ENCODE measurements at regions not wholly inside any gene's neighbourhood (a gene's known extent, or its start where the extent isn't known, plus 50 kb on each side); places are given as distances from the start of the nearest gene placed in this dataset.

DNA sequence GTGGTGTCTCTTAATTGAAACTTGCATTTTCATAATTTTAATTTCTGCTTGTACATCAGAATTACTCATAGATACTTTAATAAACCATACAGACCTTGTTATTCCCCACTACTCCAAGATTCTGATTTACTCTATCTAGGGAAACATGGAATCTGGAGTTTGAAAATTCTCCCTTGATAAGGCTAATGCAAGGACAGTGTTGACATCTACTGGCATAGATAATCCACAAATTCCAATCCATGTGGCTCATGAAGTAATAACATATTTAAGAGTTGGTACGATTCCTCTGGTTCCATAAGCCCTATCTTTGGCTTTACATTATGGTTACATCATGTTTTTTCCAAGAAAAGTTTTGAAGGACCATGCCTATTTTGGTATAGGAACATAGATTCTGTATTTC is 759.2 kb downstream of the TLR4 start:
- TF ChIP-seq, protein P1, sequence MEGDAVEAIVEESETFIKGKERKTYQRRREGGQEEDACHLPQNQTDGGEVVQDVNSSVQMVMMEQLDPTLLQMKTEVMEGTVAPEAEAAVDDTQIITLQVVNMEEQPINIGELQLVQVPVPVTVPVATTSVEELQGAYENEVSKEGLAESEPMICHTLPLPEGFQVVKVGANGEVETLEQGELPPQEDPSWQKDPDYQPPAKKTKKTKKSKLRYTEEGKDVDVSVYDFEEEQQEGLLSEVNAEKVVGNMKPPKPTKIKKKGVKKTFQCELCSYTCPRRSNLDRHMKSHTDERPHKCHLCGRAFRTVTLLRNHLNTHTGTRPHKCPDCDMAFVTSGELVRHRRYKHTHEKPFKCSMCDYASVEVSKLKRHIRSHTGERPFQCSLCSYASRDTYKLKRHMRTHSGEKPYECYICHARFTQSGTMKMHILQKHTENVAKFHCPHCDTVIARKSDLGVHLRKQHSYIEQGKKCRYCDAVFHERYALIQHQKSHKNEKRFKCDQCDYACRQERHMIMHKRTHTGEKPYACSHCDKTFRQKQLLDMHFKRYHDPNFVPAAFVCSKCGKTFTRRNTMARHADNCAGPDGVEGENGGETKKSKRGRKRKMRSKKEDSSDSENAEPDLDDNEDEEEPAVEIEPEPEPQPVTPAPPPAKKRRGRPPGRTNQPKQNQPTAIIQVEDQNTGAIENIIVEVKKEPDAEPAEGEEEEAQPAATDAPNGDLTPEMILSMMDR (conservative IDR thresholded peaks at IDR 0.05; ENCODE audit: low read depth in 2 of 2) = no peak
- TF ChIP-seq EZH2phosphoT487 (IDR thresholded peaks at IDR 0.05; ENCODE audit: unreplicated experiment) (no peak), EZH2 (IDR thresholded peaks at IDR 0.05; ENCODE audit: low read depth, unreplicated experiment) (no peak), CREB1 (CRISPR knock-in tag; IDR thresholded peaks at IDR 0.05; ENCODE audit: low read depth) (no peak), POLR2AphosphoS5 (IDR thresholded peaks at IDR 0.05; ENCODE audit: low read depth) (no peak), JUNB (IDR thresholded peaks at IDR 0.05; ENCODE audit: unreplicated experiment) (no peak), REST (IDR thresholded peaks at IDR 0.05; ENCODE audit: unreplicated experiment) (no peak), ZNF331 (CRISPR knock-in tag; IDR thresholded peaks at IDR 0.05; ENCODE audit: low read depth) (no peak), NANOG (IDR thresholded peaks at IDR 0.05; ENCODE audit: borderline replicate concordance) (no peak), STAT1 (IDR thresholded peaks at IDR 0.05; ENCODE audit: unreplicated experiment) (no peak)
- TF ChIP-seq, protein P2, sequence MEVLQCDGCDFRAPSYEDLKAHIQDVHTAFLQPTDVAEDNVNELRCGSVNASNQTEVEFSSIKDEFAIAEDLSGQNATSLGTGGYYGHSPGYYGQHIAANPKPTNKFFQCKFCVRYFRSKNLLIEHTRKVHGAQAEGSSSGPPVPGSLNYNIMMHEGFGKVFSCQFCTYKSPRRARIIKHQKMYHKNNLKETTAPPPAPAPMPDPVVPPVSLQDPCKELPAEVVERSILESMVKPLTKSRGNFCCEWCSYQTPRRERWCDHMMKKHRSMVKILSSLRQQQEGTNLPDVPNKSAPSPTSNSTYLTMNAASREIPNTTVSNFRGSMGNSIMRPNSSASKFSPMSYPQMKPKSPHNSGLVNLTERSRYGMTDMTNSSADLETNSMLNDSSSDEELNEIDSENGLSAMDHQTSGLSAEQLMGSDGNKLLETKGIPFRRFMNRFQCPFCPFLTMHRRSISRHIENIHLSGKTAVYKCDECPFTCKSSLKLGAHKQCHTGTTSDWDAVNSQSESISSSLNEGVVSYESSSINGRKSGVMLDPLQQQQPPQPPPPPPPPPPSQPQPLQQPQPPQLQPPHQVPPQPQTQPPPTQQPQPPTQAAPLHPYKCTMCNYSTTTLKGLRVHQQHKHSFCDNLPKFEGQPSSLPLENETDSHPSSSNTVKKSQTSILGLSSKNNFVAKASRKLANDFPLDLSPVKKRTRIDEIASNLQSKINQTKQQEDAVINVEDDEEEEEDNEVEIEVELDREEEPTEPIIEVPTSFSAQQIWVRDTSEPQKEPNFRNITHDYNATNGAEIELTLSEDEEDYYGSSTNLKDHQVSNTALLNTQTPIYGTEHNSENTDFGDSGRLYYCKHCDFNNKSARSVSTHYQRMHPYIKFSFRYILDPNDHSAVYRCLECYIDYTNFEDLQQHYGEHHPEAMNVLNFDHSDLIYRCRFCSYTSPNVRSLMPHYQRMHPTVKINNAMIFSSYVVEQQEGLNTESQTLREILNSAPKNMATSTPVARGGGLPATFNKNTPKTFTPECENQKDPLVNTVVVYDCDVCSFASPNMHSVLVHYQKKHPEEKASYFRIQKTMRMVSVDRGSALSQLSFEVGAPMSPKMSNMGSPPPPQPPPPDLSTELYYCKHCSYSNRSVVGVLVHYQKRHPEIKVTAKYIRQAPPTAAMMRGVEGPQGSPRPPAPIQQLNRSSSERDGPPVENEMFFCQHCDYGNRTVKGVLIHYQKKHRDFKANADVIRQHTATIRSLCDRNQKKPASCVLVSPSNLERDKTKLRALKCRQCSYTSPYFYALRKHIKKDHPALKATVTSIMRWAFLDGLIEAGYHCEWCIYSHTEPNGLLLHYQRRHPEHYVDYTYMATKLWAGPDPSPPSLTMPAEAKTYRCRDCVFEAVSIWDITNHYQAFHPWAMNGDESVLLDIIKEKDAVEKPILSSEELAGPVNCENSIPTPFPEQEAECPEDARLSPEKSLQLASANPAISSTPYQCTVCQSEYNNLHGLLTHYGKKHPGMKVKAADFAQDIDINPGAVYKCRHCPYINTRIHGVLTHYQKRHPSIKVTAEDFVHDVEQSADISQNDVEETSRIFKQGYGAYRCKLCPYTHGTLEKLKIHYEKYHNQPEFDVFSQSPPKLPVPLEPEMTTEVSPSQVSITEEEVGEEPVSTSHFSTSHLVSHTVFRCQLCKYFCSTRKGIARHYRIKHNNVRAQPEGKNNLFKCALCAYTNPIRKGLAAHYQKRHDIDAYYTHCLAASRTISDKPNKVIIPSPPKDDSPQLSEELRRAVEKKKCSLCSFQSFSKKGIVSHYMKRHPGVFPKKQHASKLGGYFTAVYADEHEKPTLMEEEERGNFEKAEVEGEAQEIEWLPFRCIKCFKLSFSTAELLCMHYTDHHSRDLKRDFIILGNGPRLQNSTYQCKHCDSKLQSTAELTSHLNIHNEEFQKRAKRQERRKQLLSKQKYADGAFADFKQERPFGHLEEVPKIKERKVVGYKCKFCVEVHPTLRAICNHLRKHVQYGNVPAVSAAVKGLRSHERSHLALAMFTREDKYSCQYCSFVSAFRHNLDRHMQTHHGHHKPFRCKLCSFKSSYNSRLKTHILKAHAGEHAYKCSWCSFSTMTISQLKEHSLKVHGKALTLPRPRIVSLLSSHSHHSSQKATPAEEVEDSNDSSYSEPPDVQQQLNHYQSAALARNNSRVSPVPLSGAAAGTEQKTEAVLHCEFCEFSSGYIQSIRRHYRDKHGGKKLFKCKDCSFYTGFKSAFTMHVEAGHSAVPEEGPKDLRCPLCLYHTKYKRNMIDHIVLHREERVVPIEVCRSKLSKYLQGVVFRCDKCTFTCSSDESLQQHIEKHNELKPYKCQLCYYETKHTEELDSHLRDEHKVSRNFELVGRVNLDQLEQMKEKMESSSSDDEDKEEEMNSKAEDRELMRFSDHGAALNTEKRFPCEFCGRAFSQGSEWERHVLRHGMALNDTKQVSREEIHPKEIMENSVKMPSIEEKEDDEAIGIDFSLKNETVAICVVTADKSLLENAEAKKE (CRISPR knock-in tag; IDR thresholded peaks at IDR 0.05) = no peak
- TF ChIP-seq, protein P3, sequence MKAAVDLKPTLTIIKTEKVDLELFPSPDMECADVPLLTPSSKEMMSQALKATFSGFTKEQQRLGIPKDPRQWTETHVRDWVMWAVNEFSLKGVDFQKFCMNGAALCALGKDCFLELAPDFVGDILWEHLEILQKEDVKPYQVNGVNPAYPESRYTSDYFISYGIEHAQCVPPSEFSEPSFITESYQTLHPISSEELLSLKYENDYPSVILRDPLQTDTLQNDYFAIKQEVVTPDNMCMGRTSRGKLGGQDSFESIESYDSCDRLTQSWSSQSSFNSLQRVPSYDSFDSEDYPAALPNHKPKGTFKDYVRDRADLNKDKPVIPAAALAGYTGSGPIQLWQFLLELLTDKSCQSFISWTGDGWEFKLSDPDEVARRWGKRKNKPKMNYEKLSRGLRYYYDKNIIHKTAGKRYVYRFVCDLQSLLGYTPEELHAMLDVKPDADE (IDR thresholded peaks at IDR 0.05) = no peak

Measured in GM23338 (cell line).